ENCODE measurements at regions not wholly inside any gene's neighbourhood (a gene's known extent, or its start where the extent isn't known, plus 50 kb on each side); places are given as distances from the start of the nearest gene placed in this dataset.

DNA sequence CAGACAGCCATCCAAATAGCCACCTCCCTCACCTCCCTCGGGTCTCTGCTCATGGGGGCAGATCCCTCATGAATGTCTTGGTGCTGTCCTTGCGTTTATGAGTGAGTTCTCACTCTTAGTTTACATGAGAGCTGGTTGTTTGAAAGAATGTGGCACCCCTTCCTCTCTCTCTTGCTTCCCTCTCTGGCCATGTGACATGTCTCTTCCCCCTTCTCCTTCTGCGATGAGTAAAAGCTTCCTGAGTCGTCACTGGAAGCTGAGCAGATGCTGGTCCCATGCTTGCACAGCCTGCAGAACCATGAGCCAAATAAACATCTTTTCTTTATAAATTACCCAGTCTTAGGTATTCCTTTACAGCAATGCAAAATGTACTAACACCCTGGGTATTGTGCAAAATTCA is 208.7 kb downstream of the LACC1 start:
- H3K18ac ChIP-seq (ENCODE audit: extremely low read depth, low read length): no peak overlapping the region
- no peak overlapping the region for H3K27ac ChIP-seq (ENCODE audit: low read depth, low read length)
- no peak overlapping the region for H2BK12ac ChIP-seq (ENCODE audit: low read depth, low read length)
- 100% methylated on average over 2 of the region's 4 CpGs; no CpG with 5 or more reads in 1 of the 2 experiments for WGBS, 2 experiments (ENCODE audit: extremely low coverage in 1 of 2, insufficient coverage in 1 of 2, insufficient read length in 1 of 2, insufficient replicate concordance in 2 of 2, low coverage in 1 of 2, low lambda C conversion rate in 2 of 2, missing lambda C conversion rate in 1 of 2)
- no peaks in the 10 kb centered on the region for H3K36me3 ChIP-seq (ENCODE audit: control insufficient read depth in 2 of 4, insufficient read depth in 4 of 4, low read length in 3 of 4)
- no peak overlapping the region for H3K4me3 ChIP-seq (ENCODE audit: extremely low read depth in 1 of 4, insufficient read depth in 2 of 4, low read depth in 3 of 4, low read length in 4 of 4)
- H3K23me2 ChIP-seq (ENCODE audit: low read depth, low read length): no peaks in the 10 kb centered on the region
- DNase-seq (ENCODE audit: low read depth in 1 of 2, low spot score in 2 of 2) (no peak), FAIRE-seq (no peak)
- H3K23ac ChIP-seq (ENCODE audit: insufficient read length): no peak overlapping the region
- H4K20me1 ChIP-seq (replicated peaks in 1 of 2; ENCODE audit: control insufficient read depth in 1 of 2, insufficient read depth in 2 of 2, low read length in 2 of 2): no peaks in the 10 kb centered on the region
- H2BK15ac ChIP-seq (ENCODE audit: low read length): no peak overlapping the region
- no peak overlapping the region for H3K9ac ChIP-seq (replicated peaks in 1 of 4; ENCODE audit: extremely low read depth in 1 of 4, low read depth in 3 of 4, low read length in 3 of 4)
- H4K5ac ChIP-seq (ENCODE audit: insufficient read length, low read depth, low read length): no peak overlapping the region
- no peaks in the 10 kb centered on the region for H3K4me1 ChIP-seq (replicated peaks in 1 of 4; ENCODE audit: control insufficient read depth in 3 of 4, insufficient read depth in 4 of 4, low read length in 3 of 4)
- no peak overlapping the region for H2BK5ac ChIP-seq (ENCODE audit: low read depth, low read length)
- H3K79me2 ChIP-seq (ENCODE audit: control insufficient read depth in 1 of 2, insufficient read depth in 2 of 2, low read length in 2 of 2): no peaks in the 10 kb centered on the region
- H3K27me3 ChIP-seq (replicated peaks in 1 of 4; ENCODE audit: control insufficient read depth in 3 of 4, extremely low read depth in 1 of 4, insufficient read depth in 3 of 4, low read length in 3 of 4): no peaks in the 10 kb centered on the region
- H3K56ac ChIP-seq (replicated peaks; ENCODE audit: insufficient read length, low read depth, low read length): no peak overlapping the region
- ChIA-PET POLR2A (ENCODE audit: partially characterized antibody) (interaction anchor here (0.6 to 0.9 kb wide), 2 partner anchors 9 to 274 kb away, joined by 3 to 4 read pairs; no protein-coding TSS in a partner anchor), CTCF (ENCODE audit: partially characterized antibody) (interaction anchor here (0.6 to 0.9 kb wide), 3 partner anchors 10 to 37 kb away, joined by 3 read pairs; no protein-coding TSS in a partner anchor)
- 0 out of 2 replicates have a peak overlapping the region, but pooled peaks have one; percentile 20 for H2AFZ ChIP-seq (ENCODE audit: low read length)
- no peak overlapping the region for H2BK120ac ChIP-seq (replicated peaks; ENCODE audit: low read depth, low read length)
- no peak overlapping the region for H4K8ac ChIP-seq (ENCODE audit: extremely low read depth, insufficient read depth, low read length)
- H2BK20ac ChIP-seq (ENCODE audit: low read length): no peak overlapping the region
- no peak overlapping the region for H3K14ac ChIP-seq (ENCODE audit: insufficient read length)
- no peak overlapping the region for H4K91ac ChIP-seq (replicated peaks; ENCODE audit: insufficient read length, low read length)
- H3K4me2 ChIP-seq (ENCODE audit: insufficient read depth in 1 of 2, low read depth in 2 of 2, low read length in 2 of 2): no peak overlapping the region
- no peaks in the 10 kb centered on the region for H3K79me1 ChIP-seq (ENCODE audit: low read depth, low read length)
- H3K9me3 ChIP-seq (ENCODE audit: insufficient read depth in 2 of 2, low read depth in 1 of 2, low read length in 1 of 2): peaks cover 0 to 6% of the 10 kb centered on the region in 2 experiments; a peak in 2 of 4 replicates
- H3K4ac ChIP-seq (replicated peaks; ENCODE audit: insufficient read length, low read depth, low read length): no peak overlapping the region
- H2AK5ac ChIP-seq (ENCODE audit: low read depth, low read length): no peak overlapping the region
- no peak for TF ChIP-seq POLR2A (IDR thresholded peaks at IDR 0.05; ENCODE audit: control extremely low read depth in 1 of 2, low read depth in 2 of 2, low read length in 2 of 2)
- TF ChIP-seq BACH1 (IDR thresholded peaks at IDR 0.05; ENCODE audit: low read length): no peak
- TF ChIP-seq POU5F1 (IDR thresholded peaks at IDR 0.05; ENCODE audit: low read depth, low read length): no peak
- no peak for TF ChIP-seq RNF2 (IDR thresholded peaks at IDR 0.05; ENCODE audit: borderline replicate concordance, low read depth, low read length, missing control alignments, poor library complexity, severe bottlenecking)
- TF ChIP-seq, protein P1, sequence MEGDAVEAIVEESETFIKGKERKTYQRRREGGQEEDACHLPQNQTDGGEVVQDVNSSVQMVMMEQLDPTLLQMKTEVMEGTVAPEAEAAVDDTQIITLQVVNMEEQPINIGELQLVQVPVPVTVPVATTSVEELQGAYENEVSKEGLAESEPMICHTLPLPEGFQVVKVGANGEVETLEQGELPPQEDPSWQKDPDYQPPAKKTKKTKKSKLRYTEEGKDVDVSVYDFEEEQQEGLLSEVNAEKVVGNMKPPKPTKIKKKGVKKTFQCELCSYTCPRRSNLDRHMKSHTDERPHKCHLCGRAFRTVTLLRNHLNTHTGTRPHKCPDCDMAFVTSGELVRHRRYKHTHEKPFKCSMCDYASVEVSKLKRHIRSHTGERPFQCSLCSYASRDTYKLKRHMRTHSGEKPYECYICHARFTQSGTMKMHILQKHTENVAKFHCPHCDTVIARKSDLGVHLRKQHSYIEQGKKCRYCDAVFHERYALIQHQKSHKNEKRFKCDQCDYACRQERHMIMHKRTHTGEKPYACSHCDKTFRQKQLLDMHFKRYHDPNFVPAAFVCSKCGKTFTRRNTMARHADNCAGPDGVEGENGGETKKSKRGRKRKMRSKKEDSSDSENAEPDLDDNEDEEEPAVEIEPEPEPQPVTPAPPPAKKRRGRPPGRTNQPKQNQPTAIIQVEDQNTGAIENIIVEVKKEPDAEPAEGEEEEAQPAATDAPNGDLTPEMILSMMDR (IDR thresholded peaks at IDR 0.05; ENCODE audit: control extremely low read depth in 1 of 3, insufficient read depth in 1 of 3, low read depth in 1 of 3, low read length in 3 of 3): no peak
- TF ChIP-seq EGR1 (IDR thresholded peaks at IDR 0.05; ENCODE audit: borderline replicate concordance, low read depth, low read length): no peak
- no peak for TF ChIP-seq KDM5A (IDR thresholded peaks at IDR 0.05; ENCODE audit: low read length)
- TF ChIP-seq SP1 (IDR thresholded peaks at IDR 0.05; ENCODE audit: low read depth, low read length): no peak
- TF ChIP-seq GTF2F1 (IDR thresholded peaks at IDR 0.05; ENCODE audit: borderline replicate concordance, low read depth, low read length): no peak
- no peak for TF ChIP-seq NANOG (IDR thresholded peaks at IDR 0.05; ENCODE audit: insufficient read depth, low read depth, low read length, poor library complexity, severe bottlenecking)
